GM10248 (cell line): ENCODE measurements at regions not wholly inside any gene's neighbourhood (a gene's known extent, or its start where the extent isn't known, plus 50 kb on each side); places are given as distances from the start of the nearest gene placed in this dataset.

ENCODE experiments used
- CTCF ChIA-PET: fragments of 300-600 bp; sonication (Branson Sonifier 250); formaldehyde crosslinking; extraction: SDS; loops from one replicate; lab custom pipeline; 2021; ENCODE audit warnings: antibody characterized with exemption; lab: Yijun Ruan, JAX
- POLR2A ChIA-PET: fragments of 350-650 bp; sonication (Branson Sonifier 250); formaldehyde crosslinking; extraction: SDS; loops from one replicate; lab custom pipeline; 2020; ENCODE audit warnings: antibody characterized with exemption; lab: Yijun Ruan, JAX
- DNase-seq: peaks from one replicate; pipeline ENCODE4 v3.0.0; 2012; ENCODE audit errors: extremely low spot score
- CTCF ChIP-seq: IDR thresholded peaks from 2 replicates; pipeline ENCODE4 v1.5.1; 2012; ENCODE audit warnings: mild to moderate bottlenecking, low read depth; ENCODE audit errors: extremely low read depth, missing control alignments, control extremely low read depth

DNA sequence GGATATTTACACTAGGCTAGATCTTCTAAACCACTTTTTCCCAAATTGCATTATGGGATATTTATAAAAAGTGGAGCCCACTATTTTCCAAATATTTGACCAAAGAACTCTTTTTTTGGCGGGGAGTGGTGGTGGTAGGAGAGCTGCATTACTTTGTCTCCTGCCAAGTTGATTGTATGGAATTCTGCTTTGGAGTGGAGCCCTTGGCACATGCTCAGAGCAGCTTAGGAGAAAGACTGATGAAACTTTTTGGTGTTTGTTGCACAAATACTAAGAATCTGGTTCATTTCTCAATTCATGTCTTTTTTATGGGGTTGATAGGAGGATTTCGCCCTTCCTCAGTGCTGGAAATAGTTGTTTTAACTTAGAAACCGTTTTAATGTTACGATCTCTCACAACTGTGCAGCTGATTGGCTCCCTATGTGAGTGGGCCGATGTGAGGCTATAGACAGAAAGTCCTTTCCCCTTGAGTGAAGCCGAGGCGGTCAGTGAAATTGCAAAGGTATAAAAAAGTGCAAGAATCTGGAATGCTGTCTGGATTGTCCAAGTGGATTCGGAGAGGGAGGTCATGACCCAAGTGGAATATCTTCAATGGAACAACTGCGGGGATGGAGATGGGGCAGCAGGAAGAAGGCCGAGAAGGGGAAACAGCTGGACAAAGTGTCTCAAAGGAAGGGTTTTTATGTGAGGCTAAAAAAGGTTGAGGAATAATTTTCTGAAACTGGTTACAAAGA is 415.9 kb downstream of the FGF9 start:
- ChIA-PET POLR2A (no interaction called here), CTCF (interaction anchor here (1.1 to 1.3 kb wide), 2 partner anchors 12 kb away, joined by 3 to 5 read pairs; no protein-coding TSS in a partner anchor)
- no peak for DNase-seq
- TF ChIP-seq CTCF: no peak

DNA sequence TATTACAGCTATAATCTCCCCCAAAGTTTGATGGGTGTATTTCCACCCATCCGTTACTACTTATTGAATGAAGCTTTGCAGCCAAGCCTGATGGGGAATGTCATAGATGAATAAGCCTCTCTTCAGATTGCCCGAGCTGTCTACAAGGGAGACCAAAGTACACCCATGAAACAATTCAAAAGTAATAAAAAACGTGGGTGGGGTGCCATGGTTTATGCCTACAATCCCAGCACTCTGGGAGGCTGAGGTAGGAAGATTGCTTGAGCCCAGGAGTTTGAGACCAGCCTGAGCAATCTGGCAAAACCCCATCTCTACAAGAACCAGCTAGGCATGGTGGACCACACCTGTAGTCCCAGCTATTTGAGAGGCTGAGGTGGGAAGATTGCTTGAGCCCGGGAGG is 419.2 kb downstream of the FGF9 start:
- TF ChIP-seq CTCF: no peak
- ChIA-PET CTCF (interaction anchor here (1.2 to 1.5 kb wide), 3 partner anchors 9 to 42 kb away, joined by 3 to 4 read pairs (median 3); no protein-coding TSS in a partner anchor), POLR2A (no interaction called here)
- no peak for DNase-seq

- POLR2A ChIA-PET: no interaction called here
- CTCF ChIA-PET: no interaction called here
- no peak for TF ChIP-seq CTCF
- DNase-seq: no peak
These were observed 420.5 kb downstream of the FGF9 start for GRCh38 chr13:22091222-22091970.

DNA sequence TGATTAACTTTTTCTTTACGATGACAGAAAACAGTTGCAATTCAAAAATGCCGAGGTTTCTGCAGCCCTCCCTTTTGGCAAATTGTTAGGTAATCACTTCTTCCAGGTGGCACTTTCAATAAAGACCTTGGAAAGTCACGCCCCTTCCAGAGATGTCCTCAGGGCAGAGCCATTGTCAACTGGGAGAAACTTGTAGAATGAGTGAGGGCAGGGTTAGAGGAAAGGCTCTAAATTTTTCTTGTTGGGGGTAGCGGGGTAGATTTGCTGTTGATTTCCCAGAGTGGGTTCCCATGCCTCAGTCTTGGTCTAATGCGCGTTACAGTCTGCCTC is 421.1 kb downstream of the FGF9 start:
- no peak for DNase-seq
- CTCF ChIA-PET: no interaction called here
- TF ChIP-seq CTCF: no peak

DNA sequence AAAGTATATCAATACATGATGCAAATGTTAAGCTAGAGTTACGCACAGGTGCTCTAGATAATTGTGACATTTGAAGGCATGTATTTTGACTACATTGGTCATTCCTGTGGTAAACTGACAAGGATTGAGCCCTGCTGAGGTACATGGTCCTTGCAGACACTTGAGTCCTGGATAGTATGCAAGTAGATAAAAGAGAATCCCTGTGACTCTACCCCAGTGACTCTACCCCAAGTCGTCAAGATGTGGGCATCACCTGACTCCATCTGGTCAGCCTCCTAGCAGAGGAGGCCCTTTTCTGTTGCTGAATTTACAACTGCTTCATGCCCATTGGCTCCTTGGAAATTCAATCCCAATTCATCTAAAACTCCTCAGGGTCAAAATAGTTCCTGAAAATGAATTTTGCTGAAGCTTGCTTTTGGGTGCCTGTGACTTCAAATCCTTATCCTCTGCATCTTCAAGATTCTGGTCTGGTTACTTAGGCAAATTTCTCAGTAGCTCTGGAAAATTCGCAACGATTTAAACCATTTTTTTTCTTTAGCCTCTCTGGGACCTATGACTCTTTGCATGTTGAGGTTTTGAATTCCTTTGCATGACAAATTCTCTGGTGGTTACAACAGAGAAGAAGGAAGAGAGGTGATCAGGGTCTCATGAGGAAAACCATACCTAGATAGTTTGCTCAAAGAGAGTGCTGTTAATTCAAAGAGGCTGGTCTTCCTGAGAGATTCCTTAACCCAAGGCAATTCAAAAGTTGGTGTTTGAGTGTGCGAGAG is 422.1 kb downstream of the FGF9 start:
- TF ChIP-seq CTCF: no peak
- ChIA-PET POLR2A (no interaction called here), CTCF (interaction anchor here (0.9 kb wide), 1 partner anchor 8 kb away, joined by 3 read pairs; no protein-coding TSS in a partner anchor)

More for the DNA sequence above, 421.1 kb downstream of the FGF9 start:
- POLR2A ChIA-PET: no interaction called here

GRCh38 chr13:22095794-22096193 is 424.9 kb downstream of the FGF9 start:
- POLR2A ChIA-PET: no interaction called here
- CTCF ChIA-PET: no interaction called here
- TF ChIP-seq CTCF: no peak
- no peak for DNase-seq

More for the DNA sequence above, 422.1 kb downstream of the FGF9 start:
- DNase-seq: no peak
